HG02642 (cell line): ENCODE measurements at regions not wholly inside any gene's neighbourhood (a gene's known extent, or its start where the extent isn't known, plus 50 kb on each side); places are given as distances from the start of the nearest gene placed in this dataset.
A peak's percentile ranks its signal among the peaks of the same experiment; 100 is the strongest.

Experiments used
- ATAC-seq: cut with Tn5 transposase; IDR thresholded peaks from one replicate; pipeline ENCODE4 v1.9.1; 2021; ENCODE audit warnings: mild to moderate bottlenecking; ENCODE audit not compliant: unreplicated experiment, poor library complexity

DNA sequence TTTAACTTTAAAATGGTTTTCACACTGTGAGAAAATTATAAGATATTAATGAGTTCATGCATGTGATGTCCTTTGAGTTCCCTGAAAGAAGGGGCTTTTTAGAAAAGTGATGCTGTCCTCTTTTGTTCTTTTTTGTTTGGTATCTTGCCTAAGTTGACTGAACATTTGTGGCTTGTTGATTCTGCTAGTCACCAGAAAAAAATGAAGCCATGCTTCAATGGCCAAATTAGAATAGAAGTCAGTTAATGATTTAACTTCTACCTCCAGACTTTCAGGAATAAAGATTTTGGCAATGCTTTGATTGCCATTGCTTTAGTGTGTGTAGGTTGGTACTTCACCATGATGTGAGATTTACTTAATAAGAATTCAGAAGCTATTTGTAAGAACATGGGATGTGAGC lies 260.6 kb upstream of the NECTIN3 start:
- ATAC-seq, result no peak

DNA sequence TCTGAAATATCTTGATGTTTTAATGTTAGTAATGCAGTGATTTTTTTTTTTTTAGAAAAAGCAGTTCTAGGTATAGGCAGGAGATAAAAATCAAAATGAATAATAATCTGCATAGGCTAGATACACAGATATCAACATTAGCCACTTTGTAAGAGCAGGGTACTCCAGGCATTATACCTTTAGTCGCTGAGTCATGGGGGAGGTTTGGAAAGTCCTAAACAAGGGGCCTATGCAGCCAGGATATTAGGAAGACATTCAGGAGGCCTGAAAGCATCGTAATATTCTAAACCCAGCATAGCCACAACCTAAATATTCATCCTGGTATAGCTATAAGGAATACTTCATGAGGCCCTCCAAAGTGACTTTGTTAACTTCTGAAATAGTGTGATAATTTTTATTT lies 258.1 kb upstream of the NECTIN3 start:
- no peak for ATAC-seq

DNA sequence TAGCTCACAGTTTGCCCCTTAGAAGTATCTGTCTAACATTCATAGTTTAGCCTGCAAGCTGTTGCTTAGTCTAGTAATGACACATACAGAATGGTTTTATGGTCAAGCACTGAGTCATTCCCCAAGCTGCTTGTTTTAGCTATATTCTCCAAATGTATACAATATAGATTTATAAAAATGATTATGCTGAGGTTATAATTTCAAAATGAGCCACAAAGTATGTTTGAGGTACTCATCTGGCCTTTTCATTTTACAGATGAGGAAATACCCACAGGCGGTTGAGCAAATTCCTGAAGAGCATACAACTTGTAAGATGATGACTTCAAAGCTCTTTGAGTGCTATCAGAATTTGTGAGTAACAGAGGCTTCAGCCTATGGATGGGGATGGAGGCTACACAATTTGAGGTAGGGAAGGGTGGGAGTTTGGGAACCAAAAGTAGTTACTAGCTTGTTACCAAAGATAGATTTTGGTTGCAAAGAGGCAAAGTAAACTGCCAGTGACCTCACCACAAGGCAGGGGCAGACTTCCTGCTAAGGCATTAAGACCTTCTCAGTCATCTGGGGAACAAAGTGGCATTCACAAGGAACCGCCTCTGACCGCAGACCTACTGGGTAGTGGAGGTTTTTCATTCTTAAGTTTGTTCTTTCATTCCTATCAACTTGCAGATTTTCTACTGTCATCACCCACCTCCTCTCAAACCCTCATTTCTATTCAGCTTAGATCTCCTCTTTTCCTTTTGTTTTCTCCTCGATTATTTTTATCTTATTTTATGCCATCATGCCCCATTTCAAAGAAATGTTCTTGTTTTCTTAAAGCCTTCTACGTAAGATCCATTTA lies 257.2 kb upstream of the NECTIN3 start:
- ATAC-seq, result peak; percentile 84

DNA sequence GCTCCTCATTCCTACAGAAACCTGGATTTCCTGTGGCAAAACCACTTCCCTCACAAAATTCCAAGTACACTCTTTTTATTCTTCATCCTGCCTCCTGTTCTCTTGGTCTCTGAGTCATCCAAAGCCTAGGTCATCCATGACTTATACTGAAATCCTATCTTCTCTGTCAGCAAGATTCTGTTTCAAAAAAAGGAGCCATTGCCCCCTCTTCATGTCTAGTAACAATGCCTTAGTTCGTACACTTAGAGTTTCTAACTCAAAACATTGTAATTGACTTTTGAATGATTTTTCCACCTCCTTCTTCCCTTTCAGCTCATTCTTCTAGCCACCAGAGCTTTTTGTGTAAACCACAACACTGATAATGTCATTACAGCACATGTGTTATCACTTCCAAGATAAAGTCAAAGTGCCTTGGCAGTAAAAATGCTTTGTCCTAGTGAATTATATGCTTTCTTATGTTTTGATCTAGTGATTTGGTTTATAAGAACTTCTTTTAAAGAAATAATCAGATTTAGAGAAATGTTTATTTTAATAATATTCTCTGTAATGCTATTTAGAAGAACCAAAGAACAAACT lies 256.5 kb upstream of the NECTIN3 start:
- ATAC-seq, result no peak

DNA sequence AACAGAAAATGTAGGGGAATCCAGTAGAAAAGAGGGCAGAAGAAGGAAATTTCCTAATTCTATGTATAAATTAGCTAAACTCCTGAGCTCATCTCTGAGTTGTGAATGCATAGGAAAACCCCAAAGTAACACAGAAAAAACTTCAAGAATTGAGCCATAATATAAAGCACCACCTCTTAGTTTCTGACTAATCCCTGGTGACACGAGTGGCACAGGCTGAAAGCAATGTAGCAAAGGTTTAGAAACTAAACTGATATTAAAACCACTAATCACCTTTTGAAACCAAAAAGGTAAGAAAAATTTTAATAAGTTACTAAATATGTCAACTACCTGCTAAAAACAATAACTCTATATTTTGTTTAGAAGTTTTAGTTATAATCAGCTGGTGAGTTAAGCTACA lies 255.6 kb upstream of the NECTIN3 start:
- ATAC-seq, result no peak

DNA sequence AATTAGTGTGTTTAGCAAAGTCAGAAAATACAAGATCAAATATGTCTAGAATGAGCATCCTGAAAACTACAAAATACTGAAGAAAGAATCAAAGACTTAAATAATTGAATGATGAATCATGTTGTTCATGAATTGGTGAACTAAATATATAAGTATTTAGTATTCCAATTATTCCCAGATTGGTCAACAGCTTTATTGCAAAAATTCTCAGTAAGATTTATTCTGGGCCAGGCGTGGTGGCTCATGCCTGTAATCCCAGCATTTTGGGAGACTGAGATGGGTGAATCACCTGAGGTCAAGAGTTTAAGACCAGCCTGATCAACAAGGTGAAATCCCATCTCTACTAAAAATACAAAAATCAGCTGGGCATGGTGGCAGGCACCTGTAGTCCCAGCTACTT lies 250.0 kb upstream of the NECTIN3 start:
- no peak for ATAC-seq

DNA sequence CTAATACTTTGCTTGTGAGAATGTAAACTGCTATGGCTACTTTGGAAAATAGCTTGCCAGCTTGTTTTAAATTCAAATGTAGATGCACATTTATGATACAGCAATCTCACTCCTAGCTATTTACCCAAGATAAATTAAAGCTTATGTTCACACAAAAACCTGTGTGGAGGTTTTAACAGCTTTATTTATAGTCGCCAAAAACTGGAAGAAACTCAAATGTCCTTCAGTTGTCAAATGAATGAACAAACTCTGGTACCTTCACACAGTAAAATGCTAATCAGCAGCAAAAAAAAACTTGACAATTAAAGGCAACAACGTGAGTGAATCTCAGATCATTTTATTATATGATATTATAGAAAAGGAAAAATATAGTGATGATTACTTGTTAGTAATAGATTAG lies 248.6 kb upstream of the NECTIN3 start:
- no peak for ATAC-seq

DNA sequence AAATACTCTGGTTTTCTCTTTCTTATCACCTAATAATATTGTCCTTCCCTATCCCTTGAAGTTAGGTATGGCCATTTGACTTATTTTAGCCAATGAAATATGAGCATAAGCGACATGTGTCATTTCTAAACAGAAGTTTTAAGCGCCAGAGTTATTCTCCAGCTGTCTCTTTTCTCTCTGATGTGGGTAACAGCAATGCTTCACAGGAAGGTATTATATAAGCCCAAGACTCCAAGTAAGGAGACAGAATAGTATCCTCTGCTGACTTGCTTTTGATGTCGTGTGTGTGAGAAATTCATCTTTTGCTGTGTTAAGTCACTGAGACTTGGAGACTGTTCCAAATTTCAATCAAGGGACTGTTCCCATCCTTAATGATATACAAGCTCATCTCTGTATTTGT lies 224.6 kb upstream of the NECTIN3 start:
- no peak for ATAC-seq

DNA sequence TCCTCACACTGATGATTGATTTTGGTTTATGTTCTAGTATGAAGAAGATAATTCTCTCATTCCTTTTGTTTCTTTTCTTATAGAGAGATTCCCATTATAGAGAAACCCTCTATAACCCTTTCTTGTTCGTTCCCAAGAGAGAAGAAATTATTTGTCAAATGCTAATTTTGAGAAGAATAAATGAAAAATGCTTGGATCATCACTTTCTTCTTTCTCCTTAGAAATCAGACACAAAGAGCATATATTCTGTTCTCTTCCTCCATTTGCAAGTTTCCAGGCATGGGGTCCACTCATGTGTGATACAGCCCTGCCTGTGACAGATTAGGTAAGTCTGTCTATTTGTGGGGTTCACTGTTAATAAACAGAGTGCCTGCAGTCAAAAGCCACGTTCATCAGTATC lies 222.6 kb upstream of the NECTIN3 start:
- no peak for ATAC-seq

DNA sequence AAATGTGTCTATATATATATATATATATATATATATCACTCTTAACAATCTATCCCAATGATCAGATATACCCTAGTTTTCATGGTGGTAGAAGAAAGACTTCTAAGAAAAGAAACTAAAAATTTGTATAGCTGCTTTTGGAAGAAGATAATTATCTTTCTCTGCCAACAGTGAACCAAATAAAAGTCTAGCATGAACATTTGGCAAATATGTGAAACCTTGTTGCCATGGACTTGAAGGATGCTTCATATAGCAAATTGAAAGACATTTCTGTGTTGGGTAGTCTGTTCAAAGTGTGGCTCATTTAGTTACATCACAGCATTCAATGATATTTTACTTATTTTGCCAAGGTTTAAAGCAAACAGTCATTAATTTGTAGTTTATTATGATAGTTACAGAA lies 219.9 kb upstream of the NECTIN3 start:
- no peak for ATAC-seq

DNA sequence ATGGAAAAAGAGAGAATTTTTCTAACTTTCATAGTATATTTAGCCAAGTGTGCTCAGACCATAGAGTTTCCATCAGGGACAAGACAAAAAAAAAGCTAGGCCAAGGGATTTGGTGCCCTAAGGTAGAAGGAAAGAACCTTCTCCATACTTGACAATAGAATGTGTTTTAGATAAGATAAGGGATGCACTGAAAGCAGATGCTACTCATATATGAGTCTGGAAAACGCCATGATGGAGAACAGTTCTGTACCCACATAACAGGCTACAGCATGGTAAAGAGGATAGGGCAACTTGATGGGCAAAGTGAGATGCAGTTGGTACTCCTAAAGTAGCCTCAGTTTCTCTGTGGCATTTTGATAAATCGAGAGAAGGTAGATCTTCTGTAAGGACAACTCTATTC lies 216.4 kb upstream of the NECTIN3 start:
- ATAC-seq, result no peak

DNA sequence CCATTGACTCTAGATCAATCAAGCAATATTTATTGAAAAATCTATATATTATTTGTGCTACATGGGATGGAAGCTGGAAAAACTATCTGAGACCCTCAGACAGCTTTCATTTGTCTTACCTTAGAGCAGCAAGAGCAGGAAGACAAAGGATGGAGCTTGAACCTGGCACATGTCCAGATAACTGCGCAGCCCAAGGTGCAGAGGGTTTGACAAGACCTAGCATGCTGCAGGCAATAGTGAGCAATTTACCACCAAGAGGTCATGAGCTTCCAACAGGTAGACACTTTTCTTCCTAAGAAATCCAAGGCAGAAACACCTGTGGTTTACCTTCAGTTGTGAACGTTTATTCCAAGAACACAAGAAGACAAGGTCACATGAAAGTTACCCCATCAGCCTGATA lies 214.7 kb upstream of the NECTIN3 start:
- no peak for ATAC-seq

DNA sequence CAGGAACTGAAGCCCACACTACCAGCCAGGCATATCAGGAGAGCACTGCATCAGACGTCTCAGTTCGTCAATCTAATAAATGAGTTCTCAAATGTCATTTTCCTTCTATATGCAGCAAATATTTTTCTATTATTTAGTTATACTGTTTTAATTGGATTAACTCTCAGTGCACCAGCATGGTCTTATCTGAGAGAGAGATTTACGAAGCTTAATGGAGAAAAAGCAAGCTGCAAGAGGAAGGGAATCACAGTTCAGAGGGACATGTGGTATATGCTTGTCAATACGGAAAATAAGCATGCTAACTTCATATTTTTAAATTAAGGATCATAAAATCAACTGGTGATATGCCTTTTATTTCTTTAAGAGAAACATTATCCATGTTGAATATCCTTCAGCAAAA lies 213.1 kb upstream of the NECTIN3 start:
- ATAC-seq, result no peak

DNA sequence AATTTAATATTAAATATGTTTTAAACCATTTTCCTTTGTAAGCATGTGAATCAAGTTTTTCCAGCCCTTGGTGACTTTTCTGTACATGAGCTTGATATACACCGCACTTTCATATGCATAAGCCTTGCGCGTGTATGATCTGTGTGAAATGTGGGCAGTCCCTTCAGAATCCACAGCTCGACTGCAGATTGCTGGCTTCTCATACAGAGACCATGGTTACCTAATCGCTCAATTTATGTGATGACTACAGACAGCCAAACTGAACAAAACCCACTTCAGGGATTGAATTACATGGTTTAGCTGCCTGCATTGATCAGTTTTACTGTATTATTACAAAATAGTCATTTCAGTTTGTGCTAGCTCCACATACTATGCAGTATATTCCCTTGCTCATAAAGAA lies 212.3 kb upstream of the NECTIN3 start:
- no peak for ATAC-seq

DNA sequence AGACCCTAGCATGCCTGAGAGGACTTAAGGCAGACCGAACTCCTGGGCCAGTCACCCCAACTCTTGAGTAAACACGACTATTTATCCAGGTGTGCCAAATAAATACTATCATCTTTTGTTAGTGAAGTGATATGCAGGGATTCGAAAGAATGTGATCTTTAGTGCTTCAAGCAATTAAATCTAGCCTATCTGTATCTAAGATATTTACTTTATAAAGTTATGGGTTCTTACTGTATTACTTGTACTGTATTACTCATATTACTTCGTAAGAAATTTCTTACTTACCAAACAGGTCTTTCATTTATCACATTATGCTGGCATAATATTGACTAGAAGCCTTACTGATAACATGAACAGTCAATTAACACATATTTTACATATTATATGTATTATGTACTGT lies 211.6 kb upstream of the NECTIN3 start:
- ATAC-seq, result no peak

DNA sequence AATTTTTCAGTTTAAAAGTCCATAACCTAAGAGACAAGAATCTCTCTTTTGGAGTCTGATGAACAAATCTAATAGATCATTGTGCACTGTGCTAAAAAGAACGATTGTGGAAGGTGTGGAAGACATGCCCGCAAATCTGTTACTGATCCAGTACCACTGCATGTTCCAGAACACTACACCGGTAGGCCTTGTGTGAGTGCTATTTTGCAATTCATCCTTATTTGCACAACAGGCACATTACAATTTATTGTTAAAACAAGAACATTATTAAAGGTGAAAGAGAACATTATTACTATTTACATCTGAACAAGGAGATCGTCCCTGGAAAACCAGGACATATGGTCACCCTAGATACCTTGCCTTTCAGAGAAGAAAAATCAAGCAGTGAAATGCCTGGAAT lies 205.7 kb upstream of the NECTIN3 start:
- no peak for ATAC-seq

DNA sequence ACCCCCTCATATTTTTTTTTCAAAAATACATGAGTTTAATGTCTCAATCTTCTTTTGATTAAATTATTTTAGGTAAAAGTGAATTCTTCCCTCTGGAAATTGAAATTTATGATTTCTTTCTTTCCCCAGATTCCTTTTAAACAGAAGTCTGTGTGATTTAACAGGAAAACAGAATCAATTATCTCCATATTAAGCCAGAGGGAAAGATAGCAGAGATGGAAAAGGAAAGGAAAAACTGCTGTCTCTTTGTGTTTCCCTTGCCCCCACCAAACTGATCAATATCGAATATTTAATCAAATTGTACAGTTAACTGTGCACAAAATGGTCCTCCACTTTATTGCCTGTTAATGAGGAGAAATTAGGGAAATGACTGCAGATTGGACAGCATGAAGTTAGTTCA lies 203.5 kb upstream of the NECTIN3 start:
- no peak for ATAC-seq

DNA sequence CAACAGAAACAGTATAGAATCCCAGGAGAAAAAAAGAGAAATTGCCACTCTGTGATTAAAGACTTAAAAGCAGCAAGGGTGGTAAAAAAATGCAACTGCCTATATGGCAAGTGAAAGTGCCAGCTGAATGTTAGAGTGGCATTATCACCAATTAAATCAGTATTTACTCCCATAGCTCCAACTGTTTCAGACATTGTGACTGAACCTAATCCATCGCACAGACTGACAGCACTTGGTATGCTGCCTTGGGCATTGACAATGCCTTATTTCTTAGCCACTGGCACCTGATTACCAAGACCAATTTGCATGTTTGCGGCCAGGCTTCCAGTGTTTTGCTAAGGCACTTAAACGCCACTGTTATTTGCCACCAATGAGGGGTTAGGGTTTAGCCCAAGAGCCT lies 201.9 kb upstream of the NECTIN3 start:
- no peak for ATAC-seq

DNA sequence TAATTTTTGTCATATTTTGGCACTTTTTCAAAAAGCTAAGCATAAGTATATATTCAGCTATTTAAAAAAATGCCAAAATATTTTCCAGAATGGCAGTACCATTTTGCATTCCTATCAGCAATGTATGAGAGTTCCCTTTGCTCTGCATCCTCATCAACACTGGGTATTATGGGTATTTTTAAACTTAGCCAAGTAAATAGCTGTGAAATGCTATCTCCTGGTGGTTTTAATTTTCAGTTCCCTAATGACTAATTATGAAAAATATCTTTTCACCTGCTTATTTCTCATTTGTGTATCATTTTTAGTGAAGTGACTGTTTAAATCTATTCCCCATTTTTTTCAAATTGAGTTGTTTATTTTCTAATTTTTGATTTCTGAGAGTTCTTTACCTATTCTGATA lies 199.7 kb upstream of the NECTIN3 start:
- no peak for ATAC-seq

DNA sequence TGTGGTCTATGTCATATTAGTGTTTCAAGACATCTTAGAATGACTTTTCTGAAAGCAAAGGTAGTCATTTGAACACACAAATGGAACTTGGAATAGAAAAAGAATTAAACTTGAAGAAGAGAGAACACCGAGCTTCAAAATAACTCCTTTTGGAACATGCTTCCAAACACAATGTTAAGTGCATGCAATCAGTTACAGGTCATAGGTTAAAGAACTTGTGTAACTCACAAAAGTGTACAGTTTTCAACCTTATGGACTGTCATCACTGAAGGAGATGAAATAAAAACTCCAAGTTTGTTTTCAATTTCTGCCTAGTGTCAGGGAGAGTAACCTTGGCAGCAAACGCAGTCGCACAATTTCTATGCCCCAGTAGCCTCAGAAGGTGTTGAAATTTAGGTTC lies 192.9 kb upstream of the NECTIN3 start:
- no peak for ATAC-seq

DNA sequence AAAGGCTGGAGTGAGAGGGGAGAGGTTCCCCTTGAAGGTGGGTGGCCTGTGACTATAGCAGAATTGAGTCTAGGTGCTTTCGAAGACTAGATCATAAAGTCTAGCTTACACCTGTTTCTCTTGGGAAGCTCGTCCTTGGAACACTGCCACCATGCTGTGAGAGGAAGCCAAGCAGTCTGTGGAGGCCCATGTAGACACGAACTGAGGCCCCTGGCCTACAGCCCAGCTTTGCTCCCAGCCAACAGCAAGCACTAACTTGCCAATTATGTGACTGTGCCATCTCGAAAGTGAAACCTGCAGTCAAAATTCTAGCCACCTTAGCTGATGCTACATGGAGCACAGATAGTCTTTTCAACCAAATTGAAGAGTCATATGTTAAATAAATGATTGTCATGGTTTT lies 190.5 kb upstream of the NECTIN3 start:
- peak; percentile 81 for ATAC-seq

DNA sequence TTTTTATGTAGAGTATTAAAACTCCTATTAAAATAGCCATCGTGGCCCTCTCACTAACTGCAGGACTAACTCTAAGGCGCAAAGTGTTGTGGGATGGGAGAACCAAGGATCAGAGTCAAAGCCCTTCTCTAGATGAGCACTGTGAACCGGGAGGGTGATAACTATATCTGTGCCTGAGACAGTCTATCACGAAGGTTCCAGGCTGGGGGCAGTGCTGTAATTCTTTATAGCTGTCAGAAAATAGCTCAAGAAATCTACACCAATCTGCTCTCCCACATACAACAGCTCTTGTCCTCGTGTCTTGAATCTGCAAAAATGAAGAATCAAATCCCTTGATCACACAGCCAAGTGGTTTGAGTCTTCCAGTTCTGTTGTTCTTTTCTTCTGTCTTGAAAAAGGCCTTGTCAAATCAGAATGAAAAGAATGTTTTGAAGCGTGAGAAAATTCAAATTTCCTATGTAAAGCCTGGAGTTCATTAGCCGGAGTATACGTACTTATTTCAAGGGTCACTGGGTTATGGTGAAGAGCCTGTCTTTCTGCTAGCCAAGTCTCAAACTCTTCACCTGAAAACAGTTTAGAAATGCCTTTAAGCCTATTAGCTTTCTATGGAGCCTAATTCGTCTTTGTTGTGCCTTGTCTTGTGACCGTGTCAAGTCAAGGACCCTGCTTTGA lies 185.3 kb upstream of the NECTIN3 start:
- ATAC-seq, result no peak
